Trophoblast cell (in vitro differentiated cells and primary cell): ENCODE measurements at regions not wholly inside any gene's neighbourhood (a gene's known extent, or its start where the extent isn't known, plus 50 kb on each side); places are given as distances from the start of the nearest gene placed in this dataset.

Experiments
- DNase-seq, 2 donors: peaks; one replicate each; pipeline ENCODE4 v3.0.0-alpha.2; 2016
- H2AFZ ChIP-seq: 2 replicates; pipeline ENCODE4 v1.6.1; 2013; ENCODE audit warnings: low read length, moderate library complexity, mild to moderate bottlenecking; ENCODE audit not compliant: insufficient read depth, poor library complexity
- H2AK5ac ChIP-seq: 2 replicates; pipeline ENCODE4 v1.6.1; 2013; ENCODE audit warnings: mild to moderate bottlenecking, low read length
- H2BK120ac ChIP-seq: 2 replicates; pipeline ENCODE4 v1.6.1; 2013; ENCODE audit warnings: low read length, mild to moderate bottlenecking, moderate library complexity; ENCODE audit not compliant: insufficient read depth, poor library complexity
- H2BK12ac ChIP-seq: 2 replicates; pipeline ENCODE4 v1.6.1; 2013; ENCODE audit warnings: mild to moderate bottlenecking, low read length, moderate library complexity
- H2BK5ac ChIP-seq: 2 replicates; pipeline ENCODE4 v1.6.1; 2013; ENCODE audit warnings: low read length, low read depth, moderate library complexity, mild to moderate bottlenecking; ENCODE audit not compliant: poor library complexity
- H3K14ac ChIP-seq: 2 replicates; pipeline ENCODE4 v1.6.1; 2013; ENCODE audit warnings: mild to moderate bottlenecking, low read length
- H3K18ac ChIP-seq: 2 replicates; pipeline ENCODE4 v1.6.1; 2013; ENCODE audit warnings: mild to moderate bottlenecking, low read length
- H3K23ac ChIP-seq: 2 replicates; pipeline ENCODE4 v1.6.1; 2013; ENCODE audit warnings: low read length
- H3K27ac ChIP-seq: 2 replicates; pipeline ENCODE4 v1.5.1; 2013; ENCODE audit warnings: low read depth, mild to moderate bottlenecking, inconsistent platforms, low read length, moderate library complexity
- H3K27me3 ChIP-seq: 2 replicates; pipeline ENCODE4 v1.6.1; 2013; ENCODE audit warnings: inconsistent platforms, mild to moderate bottlenecking, low read length, moderate library complexity; ENCODE audit not compliant: insufficient read depth
- H3K36me3 ChIP-seq, 2 experiments: 1 replicate in 1 of 2; 2 replicates in 1 of 2; pipeline ENCODE4 v1.6.1; 2013; ENCODE audit warnings: low read length in 2 of 2, mild to moderate bottlenecking in 2 of 2, moderate library complexity in 1 of 2; ENCODE audit not compliant: insufficient read depth in 2 of 2, control insufficient read depth in 1 of 2
- H3K4ac ChIP-seq: 2 replicates; pipeline ENCODE4 v1.6.1; 2013; ENCODE audit warnings: low read depth, mild to moderate bottlenecking, low read length, moderate library complexity
- H3K4me1 ChIP-seq, 2 experiments: 1 replicate in 1 of 2; 2 replicates in 1 of 2; pipeline ENCODE4 v1.6.1; 2013; ENCODE audit warnings: low read length in 2 of 2, mild to moderate bottlenecking in 2 of 2, moderate library complexity in 1 of 2; ENCODE audit not compliant: insufficient read depth in 2 of 2, control insufficient read depth in 1 of 2
- H3K4me2 ChIP-seq: 2 replicates; pipeline ENCODE4 v1.6.1; 2013; ENCODE audit warnings: inconsistent platforms, mild to moderate bottlenecking, low read length, moderate library complexity
- H3K4me3 ChIP-seq: 2 replicates; pipeline ENCODE4 v1.5.1; 2013; ENCODE audit warnings: mild to moderate bottlenecking, low read depth, low read length, inconsistent platforms
- H3K79me1 ChIP-seq: one replicate; pipeline ENCODE4 v1.6.1; 2013; ENCODE audit warnings: low read length
- H3K79me2 ChIP-seq: 2 replicates; pipeline ENCODE4 v1.6.1; 2013; ENCODE audit warnings: low read length, mild to moderate bottlenecking; ENCODE audit not compliant: control insufficient read depth, insufficient read depth, poor library complexity
- H3K9ac ChIP-seq: 2 replicates; pipeline ENCODE4 v1.6.1; 2013; ENCODE audit warnings: mild to moderate bottlenecking, low read length
- H3K9me3 ChIP-seq: 2 replicates; pipeline ENCODE4 v1.6.1; 2013; ENCODE audit warnings: low read depth, mild to moderate bottlenecking, control low read depth, inconsistent platforms, low read length; ENCODE audit not compliant: insufficient read depth
- H4K12ac ChIP-seq: 2 replicates; pipeline ENCODE4 v1.6.1; 2013; ENCODE audit warnings: low read depth, mild to moderate bottlenecking, low read length, moderate library complexity
- H4K8ac ChIP-seq: 2 replicates; pipeline ENCODE4 v1.6.1; 2013; ENCODE audit warnings: low read depth, mild to moderate bottlenecking, low read length, moderate library complexity
- H4K91ac ChIP-seq: one replicate; pipeline ENCODE4 v1.6.1; 2013; ENCODE audit warnings: low read depth, mild to moderate bottlenecking, low read length, moderate library complexity
- WGBS: extraction: QIAGEN DNeasy Blood & Tissue Kit; methylation state at CpG from one replicate; pipeline ENCODE4 v1.1.7; 2013; ENCODE audit warnings: missing lambda C conversion rate; ENCODE audit not compliant: insufficient read length, insufficient coverage; ENCODE audit errors: extremely low coverage; 5-methylcytosine and 5-hydroxymethylcytosine counted together

DNA sequence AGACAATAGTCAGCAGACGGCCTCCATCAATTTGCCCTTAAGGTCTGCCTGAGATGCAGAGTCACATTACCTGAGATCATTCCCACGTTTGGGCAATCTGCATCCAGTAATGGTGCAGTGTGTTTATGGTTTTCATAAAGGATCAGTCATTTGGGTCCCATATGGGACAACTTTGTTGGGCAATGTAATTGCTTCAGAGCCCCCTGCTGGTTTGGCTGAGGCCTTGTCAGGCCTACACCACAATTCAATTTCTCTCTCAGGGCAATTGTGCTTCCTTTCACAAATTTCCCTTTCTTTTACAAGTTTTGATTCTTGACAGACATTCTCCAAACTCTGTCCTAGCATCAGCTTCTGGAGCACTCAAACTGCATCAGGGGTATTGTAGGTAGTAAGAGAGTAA, 191.2 kb upstream of the SSTR1 start:
- no peaks in the 10 kb centered on the region for H3K27me3 ChIP-seq
- no peak overlapping the region for H4K91ac ChIP-seq
- H3K9ac ChIP-seq, result no peak overlapping the region
- DNase-seq, result no peak
- H3K79me2 ChIP-seq, result no peaks in the 10 kb centered on the region
- H3K4me2 ChIP-seq, result no peak overlapping the region
- peaks cover 6% of the 10 kb centered on the region for H3K9me3 ChIP-seq
- H3K18ac ChIP-seq, result no peak overlapping the region
- H2BK120ac ChIP-seq, result no peak overlapping the region
- H3K4me3 ChIP-seq, result no peak overlapping the region
- peaks cover 9 to 14% of the 10 kb centered on the region in 2 experiments for H3K4me1 ChIP-seq
- no CpG with 5 or more reads among the region's 2 CpGs for WGBS
- peaks cover 1% of the 10 kb centered on the region for H3K79me1 ChIP-seq
- H3K23ac ChIP-seq, result no peak overlapping the region
- no peak overlapping the region for H2AFZ ChIP-seq
- H4K8ac ChIP-seq, result no peak overlapping the region
- no peak overlapping the region for H2AK5ac ChIP-seq
- no peak overlapping the region for H3K4ac ChIP-seq
- H2BK12ac ChIP-seq, result no peak overlapping the region
- no peak overlapping the region for H4K12ac ChIP-seq
- H3K36me3 ChIP-seq, result no peaks in the 10 kb centered on the region
- H2BK5ac ChIP-seq, result no peak overlapping the region
- no peak overlapping the region for H3K27ac ChIP-seq
- H3K14ac ChIP-seq, result no peak overlapping the region

DNA sequence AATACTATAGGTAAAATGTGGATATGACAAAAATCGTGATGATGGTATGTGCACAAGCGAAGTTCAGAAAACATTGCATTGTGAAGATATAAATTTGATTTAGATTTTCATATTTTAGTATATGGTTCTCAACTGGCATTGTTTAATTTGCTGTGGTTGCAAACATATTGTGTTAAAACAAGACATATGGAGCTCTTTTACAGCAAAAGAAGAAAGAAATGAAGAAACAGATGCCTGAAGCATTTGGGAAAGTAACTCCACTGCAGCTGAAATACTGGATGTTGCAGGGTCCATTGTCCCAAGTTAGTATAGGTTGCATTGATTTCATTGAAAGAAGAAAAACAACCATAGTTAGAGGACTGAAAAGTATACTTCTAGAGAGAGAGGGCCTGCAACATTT, 185.8 kb upstream of the SSTR1 start:
- Histone ChIP-seq H2BK12ac (no peak overlapping the region), H3K27me3 (no peaks in the 10 kb centered on the region), H4K91ac (no peak overlapping the region), H3K9ac (no peak overlapping the region), H3K18ac (no peak overlapping the region), H4K8ac (no peak overlapping the region), H3K27ac (no peak overlapping the region), H3K9me3 (no peaks in the 10 kb centered on the region), H3K79me1 (peaks cover 1% of the 10 kb centered on the region), H3K4ac (no peak overlapping the region), H3K36me3 (no peaks in the 10 kb centered on the region), H2AFZ (no peak overlapping the region), H2BK5ac (no peak overlapping the region), H3K79me2 (no peaks in the 10 kb centered on the region), H3K4me2 (no peak overlapping the region), H3K14ac (no peak overlapping the region), H3K23ac (no peak overlapping the region), H2BK120ac (no peak overlapping the region), H3K4me3 (no peak overlapping the region), H2AK5ac (no peak overlapping the region), H4K12ac (no peak overlapping the region), H3K4me1 (peaks cover 6 to 9% of the 10 kb centered on the region in 2 experiments)
- no CpG with 5 or more reads among the region's 2 CpGs for WGBS
- DNase-seq, result no peak

GRCh38 chr14:38022775-38023174, 184.9 kb upstream of the SSTR1 start:
- H3K4me1 ChIP-seq, result peaks cover under 1% of the 10 kb centered on the region in 2 experiments
- no peaks in the 10 kb centered on the region for H3K27me3 ChIP-seq
- H3K4me2 ChIP-seq, result no peak overlapping the region
- no peak overlapping the region for H2AK5ac ChIP-seq
- H4K8ac ChIP-seq, result no peak overlapping the region
- no peak overlapping the region for H2BK120ac ChIP-seq
- H3K79me2 ChIP-seq, result no peaks in the 10 kb centered on the region
- H3K36me3 ChIP-seq, result no peaks in the 10 kb centered on the region
- no peaks in the 10 kb centered on the region for H3K79me1 ChIP-seq
- no peaks in the 10 kb centered on the region for H3K9me3 ChIP-seq
- no peak overlapping the region for H3K4me3 ChIP-seq
- no peak overlapping the region for H3K27ac ChIP-seq
- DNase-seq, result no peak
- H4K91ac ChIP-seq, result no peak overlapping the region
- H2BK5ac ChIP-seq, result no peak overlapping the region
- H3K4ac ChIP-seq, result no peak overlapping the region
- H3K9ac ChIP-seq, result no peak overlapping the region
- H2AFZ ChIP-seq, result no peak overlapping the region
- no peak overlapping the region for H2BK12ac ChIP-seq
- no peak overlapping the region for H3K23ac ChIP-seq
- no peak overlapping the region for H3K14ac ChIP-seq
- H4K12ac ChIP-seq, result no peak overlapping the region
- H3K18ac ChIP-seq, result no peak overlapping the region
- no CpG with 5 or more reads among the region's 3 CpGs for WGBS

GRCh38 chr14:38038171-38038570, 169.5 kb upstream of the SSTR1 start:
- Histone ChIP-seq H2AK5ac (no peak overlapping the region), H4K8ac (no peak overlapping the region), H3K27ac (no peak overlapping the region), H3K9ac (no peak overlapping the region), H3K14ac (no peak overlapping the region), H4K91ac (no peak overlapping the region), H2BK120ac (no peak overlapping the region), H3K9me3 (no peaks in the 10 kb centered on the region), H2AFZ (no peak overlapping the region), H3K4ac (no peak overlapping the region), H3K27me3 (no peaks in the 10 kb centered on the region), H3K4me2 (no peak overlapping the region), H2BK12ac (no peak overlapping the region), H2BK5ac (no peak overlapping the region), H3K4me3 (no peak overlapping the region), H3K79me1 (no peaks in the 10 kb centered on the region), H3K23ac (no peak overlapping the region), H3K18ac (no peak overlapping the region), H3K79me2 (no peaks in the 10 kb centered on the region), H3K36me3 (no peaks in the 10 kb centered on the region), H4K12ac (no peak overlapping the region), H3K4me1 (peaks cover 0 to 2% of the 10 kb centered on the region in 2 experiments)
- no CpG with 5 or more reads among the region's 3 CpGs for WGBS
- DNase-seq, result no peak
